ENCODE measurements at regions not wholly inside any gene's neighbourhood (a gene's known extent, or its start where the extent isn't known, plus 50 kb on each side); places are given as distances from the start of the nearest gene placed in this dataset.

- ATAC-seq = no peak
- DNase-seq = no peak
- TF ChIP-seq CTCF (IDR thresholded peaks at IDR 0.05) = no peak
- Histone ChIP-seq H3K9me3 (no peaks in the 10 kb centered on the region), H3K4me1 (peaks cover 0 to 4% of the 10 kb centered on the region in 2 donors), H3K27me3 (no peaks in the 10 kb centered on the region), H3K4me3 (no peak overlapping the region), H3K36me3 (no peaks in the 10 kb centered on the region), H3K27ac (no peak overlapping the region)
- intact Hi-C loops (cut with DNase I) = no loop called here
Observed at GRCh38 chr21:28832715-28833061, 160.0 kb downstream of the LTN1 start.

- intact Hi-C loops (cut with DNase I) = no loop called here
- no peak for TF ChIP-seq CTCF (IDR thresholded peaks at IDR 0.05)
- no peak for ATAC-seq
- Histone ChIP-seq H3K27me3 (no peaks in the 10 kb centered on the region), H3K4me3 (no peak overlapping the region), H3K36me3 (no peaks in the 10 kb centered on the region), H3K27ac (no peak overlapping the region), H3K4me1 (peaks cover 0 to 4% of the 10 kb centered on the region in 2 donors), H3K9me3 (no peaks in the 10 kb centered on the region)
- DNase-seq = no peak
Observed at GRCh38 chr21:28832013-28832714, 160.5 kb downstream of the LTN1 start.

- ATAC-seq (no peak), DNase-seq (no peak)
- Histone ChIP-seq H3K27ac (no peak overlapping the region), H3K27me3 (no peaks in the 10 kb centered on the region), H3K9me3 (no peaks in the 10 kb centered on the region), H3K36me3 (no peaks in the 10 kb centered on the region), H3K4me3 (no peak overlapping the region), H3K4me1 (peaks cover 0 to 4% of the 10 kb centered on the region in 2 donors)
- intact Hi-C loops (cut with DNase I) = no loop called here
- TF ChIP-seq CTCF (IDR thresholded peaks at IDR 0.05) = no peak
Observed at GRCh38 chr21:28828981-28829380, 163.7 kb downstream of the LTN1 start.

DNA sequence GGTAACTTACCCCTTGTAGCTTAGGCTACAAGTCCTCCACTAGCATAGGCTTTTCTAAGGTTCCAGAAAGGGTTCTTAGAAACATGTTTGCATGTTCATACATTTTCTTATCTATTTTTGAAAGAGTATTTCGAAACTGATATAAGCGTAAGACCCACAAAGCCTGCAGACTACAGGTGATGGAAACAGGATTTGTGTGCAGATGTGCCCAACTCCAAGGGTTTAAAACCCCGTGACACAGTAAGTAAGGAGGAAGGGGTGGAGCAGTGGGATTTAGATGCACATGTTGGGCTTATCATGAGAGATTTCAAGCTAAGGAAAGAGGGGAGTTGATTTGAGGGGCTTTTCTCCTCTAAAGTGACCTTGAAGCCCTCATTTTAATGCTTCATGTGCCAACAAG is 164.7 kb downstream of the LTN1 start:
- intact Hi-C loops (cut with DNase I) = no loop called here
- H3K4me3 ChIP-seq = no peak overlapping the region
- no peaks in the 10 kb centered on the region for H3K9me3 ChIP-seq
- DNase-seq (no peak), ATAC-seq (no peak)
- no peaks in the 10 kb centered on the region for H3K36me3 ChIP-seq
- no peak for TF ChIP-seq CTCF (IDR thresholded peaks at IDR 0.05)
- H3K27me3 ChIP-seq = no peaks in the 10 kb centered on the region
- H3K4me1 ChIP-seq = peaks cover 4% of the 10 kb centered on the region in 2 donors
- H3K27ac ChIP-seq = no peak overlapping the region

- Histone ChIP-seq H3K9me3 (no peaks in the 10 kb centered on the region), H3K4me1 (peaks cover 4% of the 10 kb centered on the region in 2 donors), H3K36me3 (no peaks in the 10 kb centered on the region), H3K27me3 (no peaks in the 10 kb centered on the region), H3K4me3 (no peak overlapping the region), H3K27ac (no peak overlapping the region)
- no peak for DNase-seq
- no peak for ATAC-seq
- no peak for TF ChIP-seq CTCF (IDR thresholded peaks at IDR 0.05)
- intact Hi-C loops (cut with DNase I) = no loop called here
Observed at GRCh38 chr21:28827422-28827821, 165.3 kb downstream of the LTN1 start.

Data from left lung (tissue), 4 donors.